DND-41 (cell line): ENCODE measurements at regions not wholly inside any gene's neighbourhood (a gene's known extent, or its start where the extent isn't known, plus 50 kb on each side); places are given as distances from the start of the nearest gene placed in this dataset.

ENCODE experiments used
- CTCF ChIP-seq: IDR thresholded peaks from 2 replicates; pipeline ENCODE4 v1.5.1; 2012; ENCODE audit warnings: borderline replicate concordance, low read length, moderate library complexity, mild to moderate bottlenecking; ENCODE audit not compliant: poor library complexity, severe bottlenecking; ENCODE audit errors: extremely low read depth
- EZH2 ChIP-seq: IDR thresholded peaks from 3 replicates; pipeline ENCODE4 v1.6.1; 2012; ENCODE audit warnings: borderline replicate concordance, low read depth, mild to moderate bottlenecking, moderate library complexity, low read length, inconsistent platforms; ENCODE audit not compliant: severe bottlenecking

GRCh38 chr12:68501226-68501625 lies 109.5 kb upstream of the RAP1B start:
- no peak for TF ChIP-seq CTCF
- TF ChIP-seq EZH2: no peak
